ENCODE measurements at regions not wholly inside any gene's neighbourhood (a gene's known extent, or its start where the extent isn't known, plus 50 kb on each side); places are given as distances from the start of the nearest gene placed in this dataset.
"Not testable (repeated sequence)": the region's sequence is repeated elsewhere in the genome, so short reads cannot be mapped to it uniquely, and the experiment has no call there.

DNA sequence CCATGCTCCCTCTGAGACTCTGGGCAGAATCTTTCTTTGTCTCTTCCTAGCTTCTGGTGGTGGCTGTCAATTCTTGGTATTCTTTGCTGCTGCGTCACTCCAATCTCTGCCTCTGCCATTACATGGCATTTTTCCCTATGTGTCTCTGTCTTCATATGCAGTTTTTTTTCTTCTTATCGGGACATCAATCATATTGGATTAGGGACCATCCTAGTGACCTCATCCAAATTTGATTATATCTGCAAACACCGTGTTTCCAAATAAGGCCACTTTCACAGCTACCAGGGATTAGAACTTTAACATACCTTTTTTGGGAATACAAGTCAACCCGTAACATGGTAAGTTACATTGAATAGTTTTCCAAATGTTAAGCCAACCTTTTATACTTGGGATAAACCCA lies 358.2 kb upstream of the FRG2C start:
- H3K9ac ChIP-seq (ENCODE audit: low read length) = no peak overlapping the region
- no peaks in the 10 kb centered on the region for H3K36me3 ChIP-seq (ENCODE audit: control insufficient read depth, insufficient read depth, low read length)
- H3K4me1 ChIP-seq (ENCODE audit: control insufficient read depth, insufficient read depth, low read length) = no peaks in the 10 kb centered on the region
- H3K4me3 ChIP-seq (ENCODE audit: low read length) = no peak overlapping the region
- H3K27ac ChIP-seq (ENCODE audit: low read depth, low read length) = no peak overlapping the region
- no peaks in the 10 kb centered on the region for H3K27me3 ChIP-seq (ENCODE audit: control insufficient read depth, insufficient read depth, low read length)

DNA sequence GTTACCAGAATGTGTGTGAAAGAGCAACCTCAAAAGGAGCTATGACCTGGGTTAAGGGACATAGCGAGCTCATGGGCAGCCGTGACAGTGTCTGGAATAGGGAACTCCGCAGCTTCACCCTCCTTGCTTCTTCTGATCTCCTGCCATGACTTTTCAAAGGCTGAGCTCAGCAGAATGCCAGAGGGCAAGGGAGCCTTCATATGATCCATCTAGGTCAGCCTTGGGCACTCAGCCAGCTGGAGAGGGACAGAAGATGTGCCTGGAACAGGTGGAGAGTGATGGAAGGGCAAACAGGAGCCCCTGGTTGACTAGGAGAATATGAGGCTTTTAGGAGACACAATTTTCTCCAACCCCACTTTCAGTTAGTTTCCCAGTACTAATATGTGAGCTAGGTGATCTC lies 352.8 kb upstream of the FRG2C start:
- not testable (repeated sequence) for H3K36me3 ChIP-seq (ENCODE audit: control insufficient read depth, insufficient read depth, low read length); H3K9ac ChIP-seq (ENCODE audit: low read length); H3K27ac ChIP-seq (ENCODE audit: low read depth, low read length); H3K27me3 ChIP-seq (ENCODE audit: control insufficient read depth, insufficient read depth, low read length); H3K4me1 ChIP-seq (ENCODE audit: control insufficient read depth, insufficient read depth, low read length); H3K4me3 ChIP-seq (ENCODE audit: low read length)

DNA sequence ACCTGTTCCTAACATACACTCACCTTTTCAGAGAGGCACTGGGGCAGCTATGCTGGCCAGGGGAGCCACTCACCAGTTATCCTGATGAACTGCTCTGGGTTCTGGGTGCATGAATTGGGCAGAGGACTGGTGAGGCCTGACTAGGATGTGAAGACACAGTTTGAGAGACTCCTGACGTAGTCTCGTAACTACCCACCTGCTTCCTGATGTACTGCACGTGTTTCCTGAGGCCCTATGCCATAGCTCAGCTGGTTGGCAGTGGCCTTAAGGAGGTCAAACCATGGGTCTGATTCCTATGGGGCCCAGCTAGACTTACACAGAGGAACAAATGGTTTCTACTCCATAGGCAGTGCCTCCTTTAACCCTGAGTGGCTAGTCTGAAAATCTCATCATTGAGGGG lies 351.7 kb upstream of the FRG2C start:
- H3K9ac ChIP-seq (ENCODE audit: low read length); H3K4me3 ChIP-seq (ENCODE audit: low read length); H3K27ac ChIP-seq (ENCODE audit: low read depth, low read length); H3K27me3 ChIP-seq (ENCODE audit: control insufficient read depth, insufficient read depth, low read length); H3K4me1 ChIP-seq (ENCODE audit: control insufficient read depth, insufficient read depth, low read length); H3K36me3 ChIP-seq (ENCODE audit: control insufficient read depth, insufficient read depth, low read length): not testable (repeated sequence)

DNA sequence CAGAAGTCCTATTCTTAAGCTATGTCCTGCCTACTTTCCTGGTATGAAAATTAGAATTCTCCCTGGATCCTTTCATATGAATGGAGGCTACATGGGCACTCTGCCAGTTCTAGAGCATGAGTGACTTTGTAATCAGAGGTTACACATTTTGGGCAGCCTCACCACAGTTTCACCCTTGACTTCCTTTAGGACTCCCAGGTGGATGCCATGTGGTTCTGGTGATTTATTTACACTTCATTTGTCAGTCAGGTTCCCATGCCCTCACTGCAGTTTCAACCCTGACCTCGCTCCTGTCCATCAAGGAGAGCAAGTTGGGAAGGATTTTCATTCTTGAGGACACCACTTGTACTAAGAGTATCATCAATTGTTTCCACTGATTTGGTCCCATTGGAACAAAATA lies 344.4 kb upstream of the FRG2C start:
- H3K4me3 ChIP-seq (ENCODE audit: low read length); H3K4me1 ChIP-seq (ENCODE audit: control insufficient read depth, insufficient read depth, low read length); H3K27ac ChIP-seq (ENCODE audit: low read depth, low read length); H3K36me3 ChIP-seq (ENCODE audit: control insufficient read depth, insufficient read depth, low read length); H3K27me3 ChIP-seq (ENCODE audit: control insufficient read depth, insufficient read depth, low read length); H3K9ac ChIP-seq (ENCODE audit: low read length): not testable (repeated sequence)

DNA sequence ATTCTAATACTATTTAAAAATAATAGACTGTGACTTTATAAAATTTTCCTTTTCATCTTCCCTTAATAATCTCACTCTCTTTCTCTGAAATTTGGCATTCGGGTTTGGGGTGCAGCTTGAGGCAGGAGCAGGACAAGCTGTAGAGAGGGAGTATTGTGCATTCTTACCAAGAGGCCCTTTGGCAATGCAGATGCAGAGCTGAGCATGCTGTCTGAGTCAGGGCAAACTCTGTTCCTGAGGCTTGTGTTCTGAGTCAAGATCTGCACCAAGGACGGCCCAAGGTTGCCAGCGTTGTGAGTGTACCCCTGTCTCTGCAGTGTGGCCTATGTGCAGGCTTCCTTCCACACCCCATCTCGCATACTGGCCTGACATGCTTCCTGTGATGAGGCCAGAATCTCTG lies 343.8 kb upstream of the FRG2C start:
- H3K4me3 ChIP-seq (ENCODE audit: low read length) = no peak overlapping the region
- no peak overlapping the region for H3K9ac ChIP-seq (ENCODE audit: low read length)
- H3K27me3 ChIP-seq (ENCODE audit: control insufficient read depth, insufficient read depth, low read length) = no peaks in the 10 kb centered on the region
- no peaks in the 10 kb centered on the region for H3K4me1 ChIP-seq (ENCODE audit: control insufficient read depth, insufficient read depth, low read length)
- H3K36me3 ChIP-seq (ENCODE audit: control insufficient read depth, insufficient read depth, low read length) = no peaks in the 10 kb centered on the region
- no peak overlapping the region for H3K27ac ChIP-seq (ENCODE audit: low read depth, low read length)

DNA sequence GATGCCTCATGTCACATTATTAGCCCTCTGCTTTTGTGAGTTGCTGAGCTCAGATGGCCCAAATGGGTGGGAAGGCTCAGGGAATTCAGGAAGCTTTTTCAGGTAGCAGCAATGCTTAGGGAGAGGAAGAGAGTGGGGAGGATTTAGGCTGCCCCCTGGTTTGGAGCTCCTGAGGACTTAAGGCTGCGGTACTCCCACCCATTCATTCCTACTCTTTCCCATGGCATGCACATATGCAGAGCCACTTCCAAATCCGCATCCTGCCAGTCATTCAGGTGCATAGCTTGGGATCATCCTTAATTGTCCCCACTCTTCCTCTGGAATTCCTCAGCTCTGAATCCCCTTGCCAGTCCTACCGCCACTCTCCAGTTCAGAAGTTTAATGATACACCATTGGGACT lies 343.1 kb upstream of the FRG2C start:
- no peaks in the 10 kb centered on the region for H3K4me1 ChIP-seq (ENCODE audit: control insufficient read depth, insufficient read depth, low read length)
- no peaks in the 10 kb centered on the region for H3K27me3 ChIP-seq (ENCODE audit: control insufficient read depth, insufficient read depth, low read length)
- no peak overlapping the region for H3K27ac ChIP-seq (ENCODE audit: low read depth, low read length)
- H3K4me3 ChIP-seq (ENCODE audit: low read length) = no peak overlapping the region
- H3K9ac ChIP-seq (ENCODE audit: low read length) = no peak overlapping the region
- no peaks in the 10 kb centered on the region for H3K36me3 ChIP-seq (ENCODE audit: control insufficient read depth, insufficient read depth, low read length)

DNA sequence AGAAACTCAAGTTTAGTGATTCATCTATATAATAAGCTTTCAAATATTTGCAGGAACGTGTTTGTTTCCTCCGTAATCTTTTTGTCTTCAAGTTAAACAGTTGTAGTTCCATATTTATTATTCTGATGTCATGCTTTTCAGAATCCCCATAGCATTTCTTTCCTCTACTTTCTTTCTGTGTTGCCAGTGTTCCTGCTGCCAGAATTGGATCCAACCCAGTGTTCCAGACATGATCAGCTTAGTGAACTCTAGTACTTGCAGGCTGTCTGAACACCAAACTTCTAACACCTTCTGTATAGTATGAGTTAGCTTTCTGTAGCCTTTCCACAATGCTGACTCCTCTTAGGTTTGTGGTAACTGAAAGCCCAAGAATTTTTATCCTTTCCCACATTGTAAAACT lies 340.2 kb upstream of the FRG2C start:
- H3K27me3 ChIP-seq (ENCODE audit: control insufficient read depth, insufficient read depth, low read length); H3K4me1 ChIP-seq (ENCODE audit: control insufficient read depth, insufficient read depth, low read length); H3K4me3 ChIP-seq (ENCODE audit: low read length); H3K36me3 ChIP-seq (ENCODE audit: control insufficient read depth, insufficient read depth, low read length); H3K9ac ChIP-seq (ENCODE audit: low read length); H3K27ac ChIP-seq (ENCODE audit: low read depth, low read length): not testable (repeated sequence)

DNA sequence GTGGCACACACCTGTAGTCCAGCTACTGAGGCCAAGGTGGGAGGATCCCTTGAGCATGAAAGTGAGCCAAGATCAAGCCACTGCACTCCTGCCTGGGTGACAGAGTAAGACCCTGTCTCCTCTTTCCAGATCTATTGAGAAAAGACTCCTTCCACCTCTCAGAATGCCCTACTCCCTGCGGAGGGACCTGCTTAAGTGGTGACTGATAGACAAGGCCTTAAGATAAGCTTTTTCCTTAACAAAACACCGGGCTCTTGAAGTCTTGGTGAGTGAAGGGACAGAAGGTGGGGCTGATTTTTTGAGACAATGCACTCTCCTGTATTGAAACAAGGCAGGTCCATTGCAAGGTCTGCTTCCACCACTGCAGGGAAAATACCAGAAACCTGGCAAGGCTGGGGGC lies 338.4 kb upstream of the FRG2C start:
- Histone ChIP-seq H3K27ac (ENCODE audit: low read depth, low read length) (no peak overlapping the region), H3K4me3 (ENCODE audit: low read length) (no peak overlapping the region), H3K9ac (ENCODE audit: low read length) (no peak overlapping the region), H3K4me1 (ENCODE audit: control insufficient read depth, insufficient read depth, low read length) (no peaks in the 10 kb centered on the region), H3K27me3 (ENCODE audit: control insufficient read depth, insufficient read depth, low read length) (no peaks in the 10 kb centered on the region), H3K36me3 (ENCODE audit: control insufficient read depth, insufficient read depth, low read length) (no peaks in the 10 kb centered on the region)

DNA sequence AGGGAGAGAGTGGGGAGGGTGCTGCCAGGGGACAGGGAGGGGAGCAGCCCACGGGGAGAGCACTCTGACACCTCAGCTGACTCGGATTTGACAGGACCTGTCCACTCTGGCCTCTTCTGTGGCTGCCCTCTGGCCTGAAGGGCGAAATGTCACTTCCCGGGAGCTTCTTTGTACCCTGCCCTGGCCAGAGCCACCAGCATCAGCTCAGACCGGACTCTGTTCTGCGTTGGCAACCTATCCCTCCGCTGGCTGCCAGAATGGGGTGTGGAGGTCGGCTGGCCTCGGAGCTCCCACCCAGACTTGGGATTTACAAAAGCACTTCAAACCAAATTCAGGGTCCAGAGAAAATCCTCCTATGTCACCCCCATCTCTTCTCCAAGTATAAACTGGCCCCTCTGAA lies 336.7 kb upstream of the FRG2C start:
- no peaks in the 10 kb centered on the region for H3K27me3 ChIP-seq (ENCODE audit: control insufficient read depth, insufficient read depth, low read length)

DNA sequence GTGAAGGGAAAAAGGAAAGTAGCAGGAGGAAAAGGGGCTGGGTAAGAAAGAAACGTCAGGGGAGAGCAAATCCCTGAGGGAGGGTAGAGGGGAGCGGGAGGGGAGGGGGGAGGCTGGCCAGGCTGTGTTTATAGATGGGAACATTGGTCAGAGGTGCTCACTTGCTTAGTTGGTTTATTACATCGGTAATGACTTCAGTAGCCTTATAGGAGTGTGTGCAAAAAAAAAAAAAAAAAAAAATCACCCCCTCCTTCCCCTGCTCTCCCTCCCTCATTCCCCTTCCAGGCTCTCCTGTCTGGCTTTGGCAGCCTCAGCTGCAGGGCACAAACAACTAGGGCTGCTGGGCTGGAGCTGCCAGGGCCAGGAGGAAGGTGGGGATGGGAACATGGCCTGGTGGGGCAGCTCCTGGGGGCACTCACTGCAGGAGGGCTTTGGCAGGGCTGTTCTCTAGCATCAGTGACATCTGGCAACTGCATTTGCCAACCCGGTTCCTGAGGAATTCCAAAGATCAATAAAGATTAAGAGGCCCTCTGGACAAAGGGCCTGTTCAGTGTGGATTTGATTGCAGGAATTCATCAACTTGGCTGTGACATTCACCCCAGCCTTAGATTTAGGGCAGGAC lies 334.5 kb upstream of the FRG2C start:
- no peak overlapping the region for H3K9ac ChIP-seq (ENCODE audit: low read length)
- no peaks in the 10 kb centered on the region for H3K4me1 ChIP-seq (ENCODE audit: control insufficient read depth, insufficient read depth, low read length)
- no peaks in the 10 kb centered on the region for H3K27me3 ChIP-seq (ENCODE audit: control insufficient read depth, insufficient read depth, low read length)
- no peaks in the 10 kb centered on the region for H3K36me3 ChIP-seq (ENCODE audit: control insufficient read depth, insufficient read depth, low read length)
- no peak overlapping the region for H3K4me3 ChIP-seq (ENCODE audit: low read length)
- no peak overlapping the region for H3K27ac ChIP-seq (ENCODE audit: low read depth, low read length)

More for the DNA sequence above, 336.7 kb upstream of the FRG2C start:
- no peak overlapping the region for H3K9ac ChIP-seq (ENCODE audit: low read length)
- no peak overlapping the region for H3K4me3 ChIP-seq (ENCODE audit: low read length)
- H3K4me1 ChIP-seq (ENCODE audit: control insufficient read depth, insufficient read depth, low read length) = no peaks in the 10 kb centered on the region
- no peaks in the 10 kb centered on the region for H3K36me3 ChIP-seq (ENCODE audit: control insufficient read depth, insufficient read depth, low read length)
- H3K27ac ChIP-seq (ENCODE audit: low read depth, low read length) = no peak overlapping the region

DNA sequence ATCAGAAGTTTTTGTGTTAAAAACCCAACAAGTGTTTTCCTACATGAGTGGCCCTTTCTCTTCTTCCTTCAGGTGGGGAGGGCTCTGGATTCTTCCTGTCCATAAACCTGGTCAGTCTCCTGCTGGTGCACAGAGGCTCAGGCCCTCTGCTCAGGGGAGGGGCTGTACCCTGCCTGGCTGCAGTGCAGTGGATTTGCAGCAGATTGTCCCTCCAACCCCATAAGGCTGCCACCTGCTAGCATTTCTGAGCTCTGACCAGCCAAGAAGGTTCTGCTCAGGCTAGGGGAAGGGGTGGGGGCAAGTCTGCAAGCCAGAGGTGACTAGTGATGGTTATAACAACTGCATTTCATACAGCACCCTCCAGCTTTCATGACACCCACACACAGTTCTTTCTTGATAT lies 333.7 kb upstream of the FRG2C start:
- H3K27ac ChIP-seq (ENCODE audit: low read depth, low read length); H3K27me3 ChIP-seq (ENCODE audit: control insufficient read depth, insufficient read depth, low read length); H3K36me3 ChIP-seq (ENCODE audit: control insufficient read depth, insufficient read depth, low read length); H3K9ac ChIP-seq (ENCODE audit: low read length); H3K4me1 ChIP-seq (ENCODE audit: control insufficient read depth, insufficient read depth, low read length); H3K4me3 ChIP-seq (ENCODE audit: low read length): not testable (repeated sequence)

DNA sequence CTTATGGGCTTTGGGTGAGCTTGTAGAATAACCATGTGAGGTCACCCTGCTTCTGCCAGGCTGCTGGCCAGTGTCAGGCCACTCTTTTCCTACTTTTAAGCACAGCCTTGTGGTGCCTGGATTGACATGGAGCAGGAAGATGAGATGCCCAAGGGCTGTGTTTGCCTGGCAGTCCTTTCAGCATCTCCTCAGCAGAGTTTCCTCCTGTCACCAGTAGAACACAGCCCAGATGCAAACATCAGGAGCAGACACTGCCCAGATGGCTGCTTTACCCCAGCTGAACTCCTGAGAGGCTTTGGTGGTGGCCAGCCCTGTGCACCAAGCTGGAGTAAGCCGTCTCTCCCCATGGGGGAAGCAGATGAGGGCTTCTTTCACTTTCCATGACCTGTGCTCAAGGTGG lies 332.0 kb upstream of the FRG2C start:
- H3K27ac ChIP-seq (ENCODE audit: low read depth, low read length); H3K36me3 ChIP-seq (ENCODE audit: control insufficient read depth, insufficient read depth, low read length); H3K9ac ChIP-seq (ENCODE audit: low read length); H3K4me3 ChIP-seq (ENCODE audit: low read length); H3K4me1 ChIP-seq (ENCODE audit: control insufficient read depth, insufficient read depth, low read length); H3K27me3 ChIP-seq (ENCODE audit: control insufficient read depth, insufficient read depth, low read length): not testable (repeated sequence)

DNA sequence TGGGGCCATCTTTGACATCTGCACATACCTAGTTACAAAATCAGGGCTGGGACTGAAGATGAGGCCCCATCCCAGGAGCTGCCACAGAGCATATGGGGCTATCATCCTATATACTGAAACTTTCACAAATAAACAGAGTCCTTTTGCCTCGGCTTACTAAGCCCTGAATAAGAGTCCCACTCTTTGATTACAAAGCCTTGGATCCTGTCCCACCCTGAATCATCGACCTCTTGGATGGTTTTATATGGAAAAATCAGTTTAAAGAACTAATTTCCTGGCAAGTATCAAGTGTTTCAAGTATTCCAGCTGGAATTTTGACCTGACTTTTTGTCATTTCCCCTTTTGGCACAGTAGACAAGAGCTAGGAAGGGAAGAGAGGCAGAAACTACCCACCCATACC lies 331.3 kb upstream of the FRG2C start:
- no peaks in the 10 kb centered on the region for H3K27me3 ChIP-seq (ENCODE audit: control insufficient read depth, insufficient read depth, low read length)
- no peaks in the 10 kb centered on the region for H3K4me1 ChIP-seq (ENCODE audit: control insufficient read depth, insufficient read depth, low read length)
- H3K36me3 ChIP-seq (ENCODE audit: control insufficient read depth, insufficient read depth, low read length) = no peaks in the 10 kb centered on the region
- H3K9ac ChIP-seq (ENCODE audit: low read length) = no peak overlapping the region
- H3K4me3 ChIP-seq (ENCODE audit: low read length) = no peak overlapping the region
- H3K27ac ChIP-seq (ENCODE audit: low read depth, low read length) = no peak overlapping the region
